ENCODE measurements at regions not wholly inside any gene's neighbourhood (a gene's known extent, or its start where the extent isn't known, plus 50 kb on each side); places are given as distances from the start of the nearest gene placed in this dataset.

DNA sequence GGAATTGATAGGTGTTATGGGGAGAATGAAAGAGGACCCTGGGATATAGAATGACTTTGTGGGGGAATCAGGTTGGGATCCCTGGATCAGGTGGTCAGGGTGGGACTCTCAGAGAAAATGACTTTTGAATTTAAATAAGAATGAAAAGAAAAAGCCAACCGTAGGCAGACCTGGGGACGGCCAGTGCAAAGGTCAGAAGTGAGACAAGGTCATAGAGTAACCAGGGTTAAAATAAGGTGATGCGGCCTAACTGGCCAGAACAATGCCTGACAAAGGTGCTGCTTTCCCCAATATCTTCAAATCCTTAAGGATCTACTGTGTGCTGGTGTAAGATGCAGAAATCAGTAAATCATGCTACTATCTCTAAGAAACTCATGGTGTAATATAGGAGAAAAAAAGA lies 238.4 kb upstream of the JUN start:
- DNase-seq = no peak
- in situ Hi-C loops (cut with HindIII; ENCODE audit: low pct_ligation_motif_present, low pct_unique_long_range_greater_than_20kb, low sequenced_read_pairs) = no loop called here

- no peak for DNase-seq
- in situ Hi-C loops (cut with HindIII; ENCODE audit: low pct_ligation_motif_present, low pct_unique_long_range_greater_than_20kb, low sequenced_read_pairs) = no loop called here
These were observed 239.0 kb upstream of the JUN start for GRCh38 chr1:59022799-59023198.

GRCh38 chr1:59025201-59025600 lies 241.4 kb upstream of the JUN start:
- no peak for DNase-seq
- in situ Hi-C loops (cut with HindIII; ENCODE audit: low pct_ligation_motif_present, low pct_unique_long_range_greater_than_20kb, low sequenced_read_pairs) = no loop called here

DNA sequence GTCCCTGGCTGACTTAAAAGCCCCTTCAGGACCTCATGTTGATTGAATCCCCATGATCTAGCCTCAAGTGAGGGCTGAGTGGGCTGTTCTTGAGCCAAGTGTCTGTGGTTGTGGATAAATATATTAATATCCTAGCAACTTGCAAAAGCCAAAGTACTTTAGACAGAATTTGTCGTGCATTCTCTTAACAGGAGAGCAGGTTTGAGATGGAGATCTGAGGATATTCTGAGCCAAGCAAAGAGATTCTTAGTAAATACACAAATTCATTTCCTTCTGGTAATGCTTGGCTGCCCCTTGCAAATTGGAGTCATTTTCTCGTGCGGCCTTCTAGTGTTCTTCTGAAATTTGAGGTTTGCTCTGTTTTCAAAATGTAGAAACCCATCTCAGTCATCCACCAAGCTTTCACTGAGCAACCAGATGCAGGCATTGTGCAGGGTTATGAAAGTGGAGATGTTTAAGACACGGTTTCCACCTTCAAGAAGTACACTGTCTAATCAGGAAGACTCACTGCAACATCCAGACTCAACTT lies 242.1 kb upstream of the JUN start:
- DNase-seq = no peak
- in situ Hi-C loops (cut with HindIII; ENCODE audit: low pct_ligation_motif_present, low pct_unique_long_range_greater_than_20kb, low sequenced_read_pairs) = no loop called here

DNA sequence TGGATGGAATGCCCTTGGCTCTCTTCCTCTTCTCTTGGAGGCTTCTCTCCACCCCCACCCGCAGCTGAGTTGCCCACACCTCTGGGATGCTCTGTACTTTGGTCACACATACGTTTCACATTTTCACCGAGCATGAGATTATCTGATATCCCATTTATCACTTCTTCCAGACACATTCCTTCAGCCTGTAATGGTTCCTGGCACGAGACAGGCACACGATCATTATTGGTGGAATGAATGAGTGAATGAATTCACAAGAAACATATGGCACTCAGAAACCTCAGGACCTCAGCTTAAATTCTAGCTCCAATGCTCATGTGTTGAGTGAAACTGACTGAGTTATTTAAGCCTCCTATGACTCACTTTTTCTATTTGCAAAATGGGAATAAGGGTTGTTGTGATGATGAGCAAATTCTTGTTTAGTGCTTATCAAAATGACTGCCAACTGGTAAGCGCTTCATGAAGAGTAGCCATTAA lies 242.7 kb upstream of the JUN start:
- DNase-seq = no peak

GRCh38 chr1:59027177-59027576 lies 243.3 kb upstream of the JUN start:
- DNase-seq = no peak
- in situ Hi-C loops (cut with HindIII; ENCODE audit: low pct_ligation_motif_present, low pct_unique_long_range_greater_than_20kb, low sequenced_read_pairs) = no loop called here

More for the DNA sequence above, 242.7 kb upstream of the JUN start:
- in situ Hi-C loops (cut with HindIII; ENCODE audit: low pct_ligation_motif_present, low pct_unique_long_range_greater_than_20kb, low sequenced_read_pairs) = no loop called here

DNA sequence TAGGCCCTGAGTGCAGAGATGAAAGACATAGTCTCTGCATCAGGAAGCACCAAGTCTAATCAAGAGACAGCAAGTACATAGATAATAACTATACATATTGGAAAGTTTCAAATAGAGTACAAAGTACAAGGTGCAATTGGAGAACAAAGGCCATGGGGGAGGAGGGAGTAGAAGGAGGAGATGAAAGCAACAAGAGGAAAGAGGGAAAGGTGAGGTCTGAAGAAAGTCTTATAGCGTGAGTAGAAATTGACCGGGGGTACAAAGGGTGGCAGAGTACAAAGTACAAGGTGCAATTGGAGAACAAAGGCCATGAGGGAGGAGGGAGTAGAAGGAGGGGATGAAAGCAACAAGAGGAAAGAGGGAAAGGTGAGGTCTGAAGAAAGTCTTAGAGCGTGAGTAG lies 244.2 kb upstream of the JUN start:
- in situ Hi-C loops (cut with HindIII; ENCODE audit: low pct_ligation_motif_present, low pct_unique_long_range_greater_than_20kb, low sequenced_read_pairs) = no loop called here
- no peak for DNase-seq

- DNase-seq = no peak
- in situ Hi-C loops (cut with HindIII; ENCODE audit: low pct_ligation_motif_present, low pct_unique_long_range_greater_than_20kb, low sequenced_read_pairs) = no loop called here
These were observed 245.7 kb upstream of the JUN start for GRCh38 chr1:59029411-59030167.

DNA sequence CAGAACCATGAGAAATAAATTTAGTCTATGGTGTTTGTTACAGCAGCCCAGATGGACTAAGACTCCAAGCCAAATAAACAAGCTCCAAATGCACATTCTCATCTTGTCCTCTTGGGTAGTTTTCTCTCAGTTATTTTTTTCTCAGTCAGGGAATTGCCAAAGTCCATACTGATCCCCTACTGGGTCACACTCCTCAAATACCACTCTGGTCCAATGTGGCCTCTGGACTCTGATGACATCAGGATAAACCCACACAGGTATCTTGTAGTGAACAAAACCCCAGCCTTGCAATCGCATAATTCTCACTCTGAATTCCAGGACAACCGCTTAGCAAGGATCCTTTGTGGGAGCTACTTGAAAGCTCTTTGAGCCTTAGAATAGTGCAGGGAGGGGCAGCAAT lies 248.4 kb upstream of the JUN start:
- no peak for DNase-seq
- in situ Hi-C loops (cut with HindIII; ENCODE audit: low pct_ligation_motif_present, low pct_unique_long_range_greater_than_20kb, low sequenced_read_pairs) = no loop called here

DNA sequence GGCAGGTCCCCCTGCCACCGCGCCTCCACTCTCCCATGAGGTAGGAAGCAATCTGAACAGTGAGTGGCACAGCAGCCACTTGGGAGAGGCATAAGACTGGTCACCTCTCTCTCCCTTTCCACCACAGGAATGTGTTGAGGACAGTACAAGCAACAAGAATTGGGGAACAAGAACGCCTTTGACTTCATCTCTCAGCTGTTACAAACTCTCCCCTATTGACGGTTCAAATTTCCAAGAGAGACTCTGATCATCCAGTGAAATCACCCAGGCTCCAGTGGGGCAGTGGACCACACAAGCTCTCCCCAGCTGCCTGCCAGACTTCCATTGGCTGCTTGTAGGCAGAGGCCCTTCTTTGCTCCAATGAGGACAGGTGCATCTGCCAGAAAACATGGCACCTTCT lies 249.9 kb upstream of the JUN start:
- DNase-seq = no peak
- in situ Hi-C loops (cut with HindIII; ENCODE audit: low pct_ligation_motif_present, low pct_unique_long_range_greater_than_20kb, low sequenced_read_pairs) = no loop called here

DNA sequence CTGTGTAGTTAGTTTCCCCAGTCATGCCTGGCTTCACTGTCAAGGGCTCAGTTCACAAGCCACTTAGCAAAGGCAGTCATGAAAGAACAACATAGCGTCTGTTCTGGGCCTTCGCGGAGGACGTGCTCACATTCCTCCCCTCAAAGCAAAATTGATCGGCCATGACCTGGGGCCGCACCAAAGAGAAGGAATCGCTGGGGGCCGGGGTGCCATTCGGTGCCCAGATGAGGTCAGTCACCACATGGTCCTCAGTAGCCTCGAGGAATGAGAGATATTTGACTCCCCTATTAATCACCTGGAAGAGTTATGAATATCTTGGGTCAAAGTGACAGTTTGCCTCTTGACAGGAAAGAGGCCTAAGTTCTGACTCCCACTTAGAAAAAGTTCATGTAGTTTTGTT lies 251.1 kb upstream of the JUN start:
- in situ Hi-C loops (cut with HindIII; ENCODE audit: low pct_ligation_motif_present, low pct_unique_long_range_greater_than_20kb, low sequenced_read_pairs) = no loop called here
- DNase-seq = no peak

DNA sequence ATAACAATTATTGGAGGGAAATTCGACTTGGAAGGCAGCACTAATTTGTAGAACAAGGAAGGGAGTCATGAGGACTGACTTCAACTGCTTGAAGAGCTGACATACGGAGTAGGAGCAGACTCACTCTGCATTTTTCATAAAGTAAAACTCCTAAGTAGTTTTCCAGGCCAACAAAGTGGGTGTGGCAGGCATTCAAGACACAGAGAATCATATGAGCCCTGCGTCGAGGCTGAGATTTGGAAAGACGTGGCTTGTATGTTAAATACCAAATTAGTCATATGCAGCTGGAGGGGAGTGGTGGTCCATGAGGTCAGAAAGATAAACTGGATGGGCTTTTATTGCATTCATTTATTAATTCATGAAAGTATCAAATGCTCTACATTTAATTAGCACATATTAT lies 255.7 kb upstream of the JUN start:
- in situ Hi-C loops (cut with HindIII; ENCODE audit: low pct_ligation_motif_present, low pct_unique_long_range_greater_than_20kb, low sequenced_read_pairs) = no loop called here
- no peak for DNase-seq

- in situ Hi-C loops (cut with HindIII; ENCODE audit: low pct_ligation_motif_present, low pct_unique_long_range_greater_than_20kb, low sequenced_read_pairs) = no loop called here
- DNase-seq = no peak
These were observed 256.4 kb upstream of the FGGY start for GRCh38 chr1:59040486-59040885.

- in situ Hi-C loops (cut with HindIII; ENCODE audit: low pct_ligation_motif_present, low pct_unique_long_range_greater_than_20kb, low sequenced_read_pairs) = no loop called here
- DNase-seq = no peak
These were observed 255.1 kb upstream of the FGGY start for GRCh38 chr1:59041646-59042277.

DNA sequence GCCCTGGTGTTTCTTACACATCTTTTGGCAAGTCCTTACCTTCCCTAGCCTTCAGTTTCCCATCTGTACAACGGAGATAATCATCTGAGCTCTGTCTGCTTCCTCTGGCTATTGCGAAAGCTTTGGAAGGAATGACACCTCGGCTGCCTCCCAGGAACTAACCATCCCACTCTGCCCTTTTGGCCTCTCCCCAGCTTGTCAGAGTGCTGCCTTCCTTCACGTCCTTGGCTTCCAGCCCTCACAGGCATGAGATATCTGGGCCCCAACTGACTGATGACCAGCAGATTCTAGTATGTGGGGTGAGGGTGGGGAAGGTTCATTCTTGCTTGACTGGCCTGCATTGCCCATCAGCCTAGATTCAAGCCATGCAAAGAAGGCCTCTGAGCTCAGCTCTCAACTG lies 253.1 kb upstream of the FGGY start:
- in situ Hi-C loops (cut with HindIII; ENCODE audit: low pct_ligation_motif_present, low pct_unique_long_range_greater_than_20kb, low sequenced_read_pairs) = no loop called here
- DNase-seq = peak; percentile 12

- DNase-seq = no peak
- in situ Hi-C loops (cut with HindIII; ENCODE audit: low pct_ligation_motif_present, low pct_unique_long_range_greater_than_20kb, low sequenced_read_pairs) = no loop called here
These were observed 252.3 kb upstream of the FGGY start for GRCh38 chr1:59044535-59045121.

GRCh38 chr1:59045137-59045536 lies 251.8 kb upstream of the FGGY start:
- in situ Hi-C loops (cut with HindIII; ENCODE audit: low pct_ligation_motif_present, low pct_unique_long_range_greater_than_20kb, low sequenced_read_pairs) = no loop called here
- no peak for DNase-seq

- in situ Hi-C loops (cut with HindIII; ENCODE audit: low pct_ligation_motif_present, low pct_unique_long_range_greater_than_20kb, low sequenced_read_pairs) = no loop called here
- no peak for DNase-seq
These were observed 251.3 kb upstream of the FGGY start for GRCh38 chr1:59045636-59046035.

GRCh38 chr1:59046134-59046533 lies 250.8 kb upstream of the FGGY start:
- in situ Hi-C loops (cut with HindIII; ENCODE audit: low pct_ligation_motif_present, low pct_unique_long_range_greater_than_20kb, low sequenced_read_pairs) = no loop called here
- DNase-seq = no peak

DNA sequence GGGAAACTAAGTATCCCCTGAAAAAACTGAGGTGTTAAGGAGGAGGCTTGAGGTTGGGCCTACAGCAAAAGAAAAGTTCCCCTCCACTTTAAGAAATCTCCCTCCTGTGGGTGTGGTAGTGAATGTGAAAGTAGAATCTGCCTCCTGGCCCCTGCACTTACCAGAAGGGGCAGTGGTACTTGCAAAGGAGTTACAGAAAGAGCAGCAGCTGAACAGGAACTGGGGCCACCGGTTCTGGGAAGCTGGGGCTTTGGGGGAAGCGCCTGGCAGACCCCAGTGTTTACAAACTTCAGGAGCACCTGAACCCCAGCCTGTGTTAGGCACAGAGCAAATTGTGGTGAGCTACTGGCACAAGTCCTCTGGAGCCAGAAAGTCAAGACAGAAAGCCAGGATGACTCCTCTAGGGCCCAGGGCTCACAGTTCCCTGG lies 250.2 kb upstream of the FGGY start:
- DNase-seq = peak; percentile 18
- in situ Hi-C loops (cut with HindIII; ENCODE audit: low pct_ligation_motif_present, low pct_unique_long_range_greater_than_20kb, low sequenced_read_pairs) = no loop called here
